Left ventricle myocardium inferior (tissue), 1 donor: ENCODE measurements at regions not wholly inside any gene's neighbourhood (a gene's known extent, or its start where the extent isn't known, plus 50 kb on each side); places are given as distances from the start of the nearest gene placed in this dataset.

ENCODE experiments used
- DNase-seq: peaks from one replicate; pipeline ENCODE4 v3.0.0-alpha.2; 2020
- H3K27ac ChIP-seq: fragments of 200-600 bp; replicated peaks from 2 replicates; pipeline ENCODE4 v1.8.0; 2021
- H3K27me3 ChIP-seq: fragments of 200-600 bp; 2 replicates; pipeline ENCODE4 v1.8.0; 2021; ENCODE audit warnings: low read depth
- H3K36me3 ChIP-seq: fragments of 200-600 bp; 2 replicates; pipeline ENCODE4 v1.8.0; 2021
- H3K4me1 ChIP-seq: fragments of 200-600 bp; 2 replicates; pipeline ENCODE4 v1.8.0; 2021
- H3K4me3 ChIP-seq: fragments of 200-600 bp; 2 replicates; pipeline ENCODE4 v1.8.0; 2021; ENCODE audit warnings: mild to moderate bottlenecking, moderate library complexity
- H3K9me3 ChIP-seq: fragments of 200-600 bp; replicated peaks from 2 replicates; pipeline ENCODE4 v1.8.0; 2021
- intact Hi-C: fragments of 100-400 bp; cut with micrococcal nuclease; formaldehyde crosslinking; loops from one replicate; pipeline ENCODE4 v1.11.0; 2022
- TF ChIP-seq, protein P1 (sequence below): fragments of 200-600 bp; IDR thresholded peaks from 2 replicates; pipeline ENCODE4 v1.8.0; 2021; ENCODE audit warnings: antibody characterized with exemption, mild to moderate bottlenecking, borderline replicate concordance
- donor health status: DM: no; HTN: yes; CAD: no; lungs with severe emphysema.

DNA sequence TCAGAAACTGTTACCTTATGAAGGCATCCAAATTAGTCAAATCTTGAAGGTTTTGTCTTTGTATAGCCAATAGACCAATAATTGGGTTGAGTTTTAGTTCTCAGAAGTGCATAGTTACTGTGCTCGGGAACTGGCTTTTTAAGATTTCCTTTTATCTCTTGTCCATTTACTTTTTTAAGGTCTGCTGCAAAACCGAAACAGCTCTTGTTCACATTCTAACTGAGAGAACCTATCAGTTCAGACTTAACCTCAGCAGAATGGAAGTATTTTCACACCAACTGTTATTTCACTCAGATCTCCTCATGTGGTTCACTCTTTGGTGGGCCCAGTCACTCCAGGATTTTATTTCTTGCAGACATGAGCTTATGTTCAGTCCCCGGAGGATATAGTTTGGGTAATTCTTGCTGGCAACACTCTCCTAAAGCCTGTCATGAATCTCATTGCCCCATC is 55.5 kb downstream of the TPBG start:
- intact Hi-C loops: no loop called here
- DNase-seq: no peak

DNA sequence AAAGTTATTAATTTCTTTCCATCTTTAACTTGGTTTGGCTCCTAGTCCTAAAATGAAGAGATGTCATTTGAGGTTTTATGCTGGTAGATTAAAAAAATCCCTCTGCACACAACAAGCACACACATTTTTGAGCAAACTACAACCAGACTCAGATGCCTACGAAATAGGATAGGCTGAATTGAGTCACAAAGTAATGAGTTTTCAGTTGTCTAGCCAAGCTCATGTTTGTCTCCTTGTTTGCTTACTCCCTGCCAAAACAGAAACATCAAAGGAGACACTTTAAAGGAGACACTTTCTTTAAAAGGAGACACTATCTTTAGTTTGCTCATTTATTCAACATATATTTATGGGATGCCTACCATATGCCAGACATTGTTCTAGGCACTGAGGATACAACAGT is 56.2 kb downstream of the TPBG start:
- H3K4me1 ChIP-seq: no peaks in the 10 kb centered on the region
- no peaks in the 10 kb centered on the region for H3K27me3 ChIP-seq
- H3K4me3 ChIP-seq: no peak overlapping the region
- TF ChIP-seq, protein P1, sequence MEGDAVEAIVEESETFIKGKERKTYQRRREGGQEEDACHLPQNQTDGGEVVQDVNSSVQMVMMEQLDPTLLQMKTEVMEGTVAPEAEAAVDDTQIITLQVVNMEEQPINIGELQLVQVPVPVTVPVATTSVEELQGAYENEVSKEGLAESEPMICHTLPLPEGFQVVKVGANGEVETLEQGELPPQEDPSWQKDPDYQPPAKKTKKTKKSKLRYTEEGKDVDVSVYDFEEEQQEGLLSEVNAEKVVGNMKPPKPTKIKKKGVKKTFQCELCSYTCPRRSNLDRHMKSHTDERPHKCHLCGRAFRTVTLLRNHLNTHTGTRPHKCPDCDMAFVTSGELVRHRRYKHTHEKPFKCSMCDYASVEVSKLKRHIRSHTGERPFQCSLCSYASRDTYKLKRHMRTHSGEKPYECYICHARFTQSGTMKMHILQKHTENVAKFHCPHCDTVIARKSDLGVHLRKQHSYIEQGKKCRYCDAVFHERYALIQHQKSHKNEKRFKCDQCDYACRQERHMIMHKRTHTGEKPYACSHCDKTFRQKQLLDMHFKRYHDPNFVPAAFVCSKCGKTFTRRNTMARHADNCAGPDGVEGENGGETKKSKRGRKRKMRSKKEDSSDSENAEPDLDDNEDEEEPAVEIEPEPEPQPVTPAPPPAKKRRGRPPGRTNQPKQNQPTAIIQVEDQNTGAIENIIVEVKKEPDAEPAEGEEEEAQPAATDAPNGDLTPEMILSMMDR: no peak
- H3K36me3 ChIP-seq: no peaks in the 10 kb centered on the region
- H3K27ac ChIP-seq: no peak overlapping the region
- DNase-seq: no peak
- intact Hi-C loops: no loop called here
- no peaks in the 10 kb centered on the region for H3K9me3 ChIP-seq

More for the DNA sequence above, 55.5 kb downstream of the TPBG start:
- Histone ChIP-seq H3K27ac (no peak overlapping the region), H3K4me3 (no peak overlapping the region), H3K4me1 (no peaks in the 10 kb centered on the region), H3K9me3 (no peaks in the 10 kb centered on the region), H3K27me3 (no peaks in the 10 kb centered on the region), H3K36me3 (no peaks in the 10 kb centered on the region)
- TF ChIP-seq, protein P1: no peak

DNA sequence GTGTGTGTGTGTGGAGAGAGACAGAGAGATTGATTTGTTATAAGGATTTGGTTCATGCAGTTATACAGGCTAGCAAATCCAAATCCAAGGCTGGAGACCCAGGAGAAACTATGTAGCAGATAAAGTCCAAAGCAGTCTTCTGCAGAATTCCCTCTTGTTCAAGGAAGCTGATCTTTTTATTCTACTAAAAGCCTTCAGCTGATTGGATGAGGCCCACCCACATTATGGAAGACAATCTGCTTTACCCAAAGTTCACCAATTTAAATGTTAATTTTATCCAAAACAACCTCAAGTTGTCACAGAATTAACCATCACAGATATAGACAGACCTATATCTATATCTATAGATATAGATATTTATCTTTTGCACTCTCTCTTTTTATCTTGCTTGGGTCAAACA is 67.0 kb downstream of the TPBG start:
- TF ChIP-seq, protein P1: no peak
- Histone ChIP-seq H3K36me3 (no peaks in the 10 kb centered on the region), H3K9me3 (no peaks in the 10 kb centered on the region), H3K27me3 (no peaks in the 10 kb centered on the region), H3K4me3 (no peak overlapping the region), H3K27ac (no peak overlapping the region), H3K4me1 (no peaks in the 10 kb centered on the region)
- intact Hi-C loops: no loop called here
- no peak for DNase-seq

DNA sequence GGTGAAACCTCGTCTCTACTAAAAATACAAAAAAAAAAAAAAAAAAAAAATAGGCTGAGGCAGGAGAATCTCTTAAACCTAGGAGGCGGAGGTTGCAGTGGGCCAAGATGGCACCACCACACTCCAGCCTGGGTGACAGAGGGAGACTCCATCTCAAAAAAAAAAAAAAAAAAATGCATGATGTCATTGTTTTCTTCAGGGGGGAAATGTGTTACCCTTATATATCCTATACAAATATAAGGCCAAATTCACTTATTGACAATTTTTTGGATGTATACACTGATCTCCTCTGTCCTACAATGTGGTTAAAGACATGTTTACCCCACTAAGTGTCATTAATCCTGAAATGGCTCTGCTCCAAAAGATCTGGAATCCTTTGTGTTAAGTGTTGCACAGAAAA is 73.1 kb downstream of the TPBG start:
- Histone ChIP-seq H3K27me3 (no peaks in the 10 kb centered on the region), H3K4me1 (no peaks in the 10 kb centered on the region), H3K27ac (no peak overlapping the region), H3K4me3 (no peak overlapping the region), H3K36me3 (no peaks in the 10 kb centered on the region), H3K9me3 (no peaks in the 10 kb centered on the region)
- intact Hi-C loops: no loop called here
- no peak for DNase-seq
- TF ChIP-seq, protein P1: no peak

DNA sequence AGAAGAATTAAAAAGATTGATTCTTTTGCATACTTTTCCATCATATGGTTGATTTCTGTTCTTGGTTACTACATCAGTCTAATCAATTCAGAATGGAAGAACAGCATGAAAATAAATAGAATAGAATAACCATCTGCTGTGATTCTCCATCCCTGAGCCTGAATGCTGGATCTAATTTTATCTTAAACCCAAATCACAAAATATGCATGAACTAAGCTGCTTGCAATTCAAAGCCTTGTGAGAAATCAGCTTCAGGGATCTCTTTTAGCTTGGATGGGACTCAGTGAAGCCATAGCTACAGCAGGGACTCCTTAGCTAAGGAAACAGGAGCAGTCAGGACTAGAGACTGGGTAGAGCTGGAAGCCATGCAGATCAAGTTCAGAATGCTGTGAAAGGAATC is 74.1 kb downstream of the TPBG start:
- intact Hi-C loops: no loop called here
- no peak overlapping the region for H3K4me3 ChIP-seq
- H3K27ac ChIP-seq: no peak overlapping the region

More for the DNA sequence above, 74.1 kb downstream of the TPBG start:
- Histone ChIP-seq H3K9me3 (no peaks in the 10 kb centered on the region), H3K4me1 (no peaks in the 10 kb centered on the region), H3K36me3 (no peaks in the 10 kb centered on the region), H3K27me3 (no peaks in the 10 kb centered on the region)
- TF ChIP-seq, protein P1: no peak
- no peak for DNase-seq
